Stimulated activated CD8-positive, alpha-beta memory T cell treated with anti-CD3 and anti-CD28 coated beads, Interleukin-7, amount 100 ng/mL, for 24 hours (primary cell): ENCODE measurements at regions not wholly inside any gene's neighbourhood (a gene's known extent, or its start where the extent isn't known, plus 50 kb on each side); places are given as distances from the start of the nearest gene placed in this dataset.

Experiments used
- DNase-seq: peaks from one replicate; pipeline ENCODE4 v3.0.0-alpha.2; 2020; ENCODE audit warnings: low read depth

GRCh38 chr5:14983666-14984441 is 112.3 kb upstream of the ANKH start:
- DNase-seq: no peak

- no peak for DNase-seq
Observed at GRCh38 chr5:14980698-14981097, 109.1 kb upstream of the ANKH start.

GRCh38 chr5:14977058-14977685 is 105.6 kb upstream of the ANKH start:
- DNase-seq: no peak

GRCh38 chr5:14976486-14976885 is 104.9 kb upstream of the ANKH start:
- DNase-seq: no peak

GRCh38 chr5:14971873-14972272 is 100.3 kb upstream of the ANKH start:
- no peak for DNase-seq

- DNase-seq: no peak
Observed at GRCh38 chr5:14968796-14969195, 97.2 kb upstream of the ANKH start.

- no peak for DNase-seq
Observed at GRCh38 chr5:14967166-14967565, 95.6 kb upstream of the ANKH start.

GRCh38 chr5:14965815-14966214 is 94.2 kb upstream of the ANKH start:
- DNase-seq: no peak

- DNase-seq: no peak
Observed at GRCh38 chr5:14962604-14963003, 91.0 kb upstream of the ANKH start.

GRCh38 chr5:14960120-14960462 is 88.5 kb upstream of the ANKH start:
- DNase-seq: no peak

GRCh38 chr5:14959399-14960119 is 88.0 kb upstream of the ANKH start:
- no peak for DNase-seq

GRCh38 chr5:14958188-14958587 is 86.6 kb upstream of the ANKH start:
- DNase-seq: no peak

- DNase-seq: no peak
Observed at GRCh38 chr5:14956423-14957046, 85.0 kb upstream of the ANKH start.

GRCh38 chr5:14954616-14955343 is 83.2 kb upstream of the ANKH start:
- DNase-seq: no peak

- no peak for DNase-seq
Observed at GRCh38 chr5:14954216-14954615, 82.6 kb upstream of the ANKH start.

GRCh38 chr5:14953075-14953607 is 81.6 kb upstream of the ANKH start:
- no peak for DNase-seq

- no peak for DNase-seq
Observed at GRCh38 chr5:14948383-14948782, 76.8 kb upstream of the ANKH start.

GRCh38 chr5:14946815-14947620 is 75.4 kb upstream of the ANKH start:
- no peak for DNase-seq

GRCh38 chr5:14945450-14945849 is 73.9 kb upstream of the ANKH start:
- no peak for DNase-seq

GRCh38 chr5:14944996-14945395 is 73.4 kb upstream of the ANKH start:
- no peak for DNase-seq

- no peak for DNase-seq
Observed at GRCh38 chr5:14944350-14944739, 72.8 kb upstream of the ANKH start.
